Neural progenitor cell (in vitro differentiated cells): ENCODE measurements at regions not wholly inside any gene's neighbourhood (a gene's known extent, or its start where the extent isn't known, plus 50 kb on each side); places are given as distances from the start of the nearest gene placed in this dataset.

Experiments used
- CTCF ChIP-seq: fragments of 200-600 bp; sonication (generic); IDR thresholded peaks from 2 replicates; pipeline ENCODE4 v1.5.1; 2017; ENCODE audit warnings: antibody characterized with exemption, mild to moderate bottlenecking
- EZH2 ChIP-seq: fragments of 200-600 bp; sonication (generic); IDR thresholded peaks from 2 replicates; pipeline ENCODE4 v1.6.1; 2017; ENCODE audit warnings: antibody characterized with exemption, mild to moderate bottlenecking, moderate library complexity
- EZH2phosphoT487 ChIP-seq: fragments of 200-600 bp; sonication (generic); IDR thresholded peaks from 2 replicates; pipeline ENCODE4 v1.6.1; 2017; ENCODE audit warnings: antibody characterized with exemption

- TF ChIP-seq CTCF (no peak), EZH2 (no peak), EZH2phosphoT487 (no peak)
These were observed 84.2 kb upstream of the HS3ST1 start for GRCh38 chr4:11512871-11513270.
